ENCODE measurements at regions not wholly inside any gene's neighbourhood (a gene's known extent, or its start where the extent isn't known, plus 50 kb on each side); places are given as distances from the start of the nearest gene placed in this dataset.
"Not testable (repeated sequence)": the region's sequence is repeated elsewhere in the genome, so short reads cannot be mapped to it uniquely, and the experiment has no call there.

GRCh38 chr17:20895426-20895825, 147.4 kb downstream of the USP22 start:
- not testable (repeated sequence) for TF ChIP-seq CTCF (IDR thresholded peaks at IDR 0.05; ENCODE audit: low read length); EZH2 (optimal IDR thresholded peaks at IDR 0.05; ENCODE audit: low read depth, low read length); EZH2phosphoT487 (IDR thresholded peaks at IDR 0.05; ENCODE audit: low read length)

Measured in MM.1S (cell line).